ENCODE measurements at regions not wholly inside any gene's neighbourhood (a gene's known extent, or its start where the extent isn't known, plus 50 kb on each side); places are given as distances from the start of the nearest gene placed in this dataset.

DNA sequence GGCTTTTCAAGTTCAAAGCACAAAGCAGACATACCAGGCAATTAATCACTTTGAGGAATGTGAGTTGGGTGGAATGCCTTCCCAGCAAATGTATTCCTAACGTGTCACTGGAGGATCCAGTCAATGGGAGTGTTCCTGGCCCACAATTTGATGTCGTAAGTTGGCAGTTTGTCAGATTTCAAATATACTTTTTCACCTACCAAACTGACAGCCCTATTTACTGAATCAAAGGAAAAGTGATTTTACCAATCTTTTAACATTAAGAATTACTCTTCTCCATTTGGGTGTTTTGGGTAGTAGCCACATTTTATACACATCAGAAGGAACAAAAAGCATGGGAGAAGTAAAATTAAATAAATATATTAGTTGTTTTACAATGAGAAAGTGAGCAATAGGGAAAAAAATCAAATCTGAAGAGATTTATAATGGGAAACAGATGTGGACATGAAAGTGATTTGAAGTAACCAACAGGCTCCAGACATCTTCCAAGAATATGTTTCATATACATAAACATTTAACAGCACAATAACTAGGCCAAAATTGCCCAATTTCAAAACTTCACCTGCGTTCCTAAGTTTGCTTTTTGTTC lies 222.9 kb downstream of the MTERF1 start:
- H3K27ac ChIP-seq: no peak overlapping the region

DNA sequence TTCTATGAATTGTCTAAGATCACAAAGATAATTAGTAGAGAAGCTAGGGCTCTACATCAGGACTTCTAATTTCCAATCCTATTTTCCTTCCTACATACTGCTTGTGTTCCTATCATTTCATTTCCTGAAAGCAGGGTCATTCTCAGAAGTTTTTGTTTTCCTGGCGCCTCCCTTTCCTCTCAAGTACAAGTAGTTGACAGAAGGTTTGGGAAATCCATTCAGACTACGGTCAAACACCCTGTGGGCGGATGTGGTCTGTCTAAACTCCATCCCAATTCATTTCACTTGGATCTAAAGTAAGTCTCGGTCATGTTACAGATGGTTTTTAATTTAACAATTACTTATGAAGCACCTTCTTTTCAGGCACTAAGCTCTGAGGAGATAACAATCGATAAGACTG lies 221.4 kb downstream of the MTERF1 start:
- Histone ChIP-seq H3K27me3 (no peaks in the 10 kb centered on the region), H3K4me3 (no peak overlapping the region), H3K36me3 (no peaks in the 10 kb centered on the region), H3K4me1 (no peaks in the 10 kb centered on the region), H3K9me3 (no peaks in the 10 kb centered on the region), H3K27ac (no peak overlapping the region)
- no peak for DNase-seq
- intact Hi-C loops (cut with DNase I): no loop called here
- ATAC-seq: no peak
- no peak for TF ChIP-seq CTCF (IDR thresholded peaks at IDR 0.05)

More for the DNA sequence above, 222.9 kb downstream of the MTERF1 start:
- ATAC-seq (no peak), DNase-seq (peak in 1 of 4 donors; percentile 12)
- Histone ChIP-seq H3K27me3 (no peaks in the 10 kb centered on the region), H3K9me3 (no peaks in the 10 kb centered on the region), H3K4me1 (no peaks in the 10 kb centered on the region), H3K36me3 (no peaks in the 10 kb centered on the region), H3K4me3 (no peak overlapping the region)
- intact Hi-C loops (cut with DNase I): no loop called here
- TF ChIP-seq CTCF (IDR thresholded peaks at IDR 0.05): no peak

GRCh38 chr7:91660734-91661356 lies 219.7 kb downstream of the MTERF1 start:
- no peaks in the 10 kb centered on the region for H3K36me3 ChIP-seq
- no peaks in the 10 kb centered on the region for H3K27me3 ChIP-seq
- H3K27ac ChIP-seq: no peak overlapping the region
- no peaks in the 10 kb centered on the region for H3K9me3 ChIP-seq
- no peak for ATAC-seq
- no peak for DNase-seq
- H3K4me1 ChIP-seq: no peaks in the 10 kb centered on the region
- intact Hi-C loops (cut with DNase I): no loop called here
- TF ChIP-seq CTCF (IDR thresholded peaks at IDR 0.05): no peak
- no peak overlapping the region for H3K4me3 ChIP-seq

GRCh38 chr7:91661727-91662126 lies 218.8 kb downstream of the MTERF1 start:
- DNase-seq: no peak
- no peak overlapping the region for H3K4me3 ChIP-seq
- ATAC-seq: no peak
- H3K27ac ChIP-seq: no peak overlapping the region
- no peak for TF ChIP-seq CTCF (IDR thresholded peaks at IDR 0.05)
- no peaks in the 10 kb centered on the region for H3K27me3 ChIP-seq
- intact Hi-C loops (cut with DNase I): no loop called here
- H3K9me3 ChIP-seq: no peaks in the 10 kb centered on the region
- no peaks in the 10 kb centered on the region for H3K36me3 ChIP-seq
- H3K4me1 ChIP-seq: no peaks in the 10 kb centered on the region

DNA sequence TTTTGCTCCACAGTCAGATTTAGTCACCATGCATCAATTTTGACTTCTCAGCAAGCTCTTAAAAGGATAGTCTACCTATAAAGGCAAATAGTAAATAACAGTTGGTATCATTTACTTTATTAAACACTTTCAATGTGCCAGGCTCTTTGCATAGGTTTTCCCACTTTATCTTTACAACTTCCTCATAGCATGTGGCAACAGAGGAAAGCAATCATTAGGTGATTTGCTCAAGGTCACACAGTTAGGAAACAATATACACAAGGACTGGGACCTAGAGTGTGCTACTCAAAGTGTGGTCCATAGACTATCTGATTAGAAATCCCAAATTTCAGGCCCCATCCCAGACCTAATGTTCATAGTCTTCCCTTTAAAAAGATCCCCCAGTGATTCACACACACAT lies 212.3 kb downstream of the MTERF1 start:
- no peak for ATAC-seq
- no peak overlapping the region for H3K4me3 ChIP-seq
- H3K27ac ChIP-seq: no peak overlapping the region
- H3K36me3 ChIP-seq: no peaks in the 10 kb centered on the region
- no peaks in the 10 kb centered on the region for H3K4me1 ChIP-seq
- no peaks in the 10 kb centered on the region for H3K9me3 ChIP-seq
- intact Hi-C loops (cut with DNase I): no loop called here
- no peak for DNase-seq
- TF ChIP-seq CTCF (IDR thresholded peaks at IDR 0.05): no peak
- no peaks in the 10 kb centered on the region for H3K27me3 ChIP-seq
